ENCODE measurements at regions not wholly inside any gene's neighbourhood (a gene's known extent, or its start where the extent isn't known, plus 50 kb on each side); places are given as distances from the start of the nearest gene placed in this dataset.
"Not testable (repeated sequence)": the region's sequence is repeated elsewhere in the genome, so short reads cannot be mapped to it uniquely, and the experiment has no call there.

DNA sequence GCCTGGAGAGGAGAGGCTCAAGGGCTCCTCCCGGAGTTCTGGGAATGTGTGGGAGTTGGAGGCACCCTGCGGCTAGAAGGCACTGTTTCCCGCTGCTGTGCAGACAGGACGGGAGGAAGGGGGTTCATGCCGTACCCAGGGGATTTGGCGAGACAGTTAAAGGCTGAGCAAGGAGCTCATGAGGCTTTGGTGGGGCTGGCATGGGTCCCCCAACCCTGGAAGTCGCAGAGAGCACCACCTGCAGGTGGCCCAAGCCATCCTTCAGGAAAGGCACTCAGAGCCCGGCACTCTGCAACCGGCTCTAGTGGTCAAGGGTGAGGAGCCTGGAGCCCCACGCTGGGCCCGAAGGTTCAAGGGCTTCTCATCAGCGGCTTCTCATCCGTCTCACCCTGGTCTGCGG lies 138.2 kb downstream of the NPIPB11 start:
- H3K27ac Mint-ChIP-seq; H3K9me3 Mint-ChIP-seq; H3K36me3 Mint-ChIP-seq (ENCODE audit: low read depth); H3K4me3 Mint-ChIP-seq; H3K27me3 Mint-ChIP-seq (ENCODE audit: low read depth): not testable (repeated sequence)
- peaks cover 25% of the 10 kb centered on the region for H3K4me1 Mint-ChIP-seq

DNA sequence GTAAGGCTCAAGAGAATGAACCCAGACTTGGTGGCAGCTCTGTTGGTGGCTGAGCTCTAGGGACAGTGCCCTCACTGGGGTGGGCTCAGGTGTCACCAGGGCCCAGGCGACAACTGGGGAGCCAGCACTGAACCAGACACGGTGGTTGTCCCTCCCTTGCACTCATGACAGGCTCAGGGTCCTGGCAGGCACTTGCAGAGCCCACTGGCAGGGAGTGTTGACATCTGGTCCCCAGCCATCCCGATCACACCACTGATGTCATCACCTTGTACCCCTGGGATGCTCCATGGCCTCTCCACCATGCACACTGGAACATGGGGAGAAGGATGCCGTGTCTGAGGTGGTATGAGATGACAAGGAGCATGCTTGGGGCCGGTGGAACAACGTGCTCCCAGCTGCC lies 138.6 kb downstream of the NPIPB11 start:
- H3K4me3 Mint-ChIP-seq; H3K36me3 Mint-ChIP-seq (ENCODE audit: low read depth); H3K27me3 Mint-ChIP-seq (ENCODE audit: low read depth); H3K27ac Mint-ChIP-seq; H3K9me3 Mint-ChIP-seq: not testable (repeated sequence)
- peaks cover 29% of the 10 kb centered on the region for H3K4me1 Mint-ChIP-seq

DNA sequence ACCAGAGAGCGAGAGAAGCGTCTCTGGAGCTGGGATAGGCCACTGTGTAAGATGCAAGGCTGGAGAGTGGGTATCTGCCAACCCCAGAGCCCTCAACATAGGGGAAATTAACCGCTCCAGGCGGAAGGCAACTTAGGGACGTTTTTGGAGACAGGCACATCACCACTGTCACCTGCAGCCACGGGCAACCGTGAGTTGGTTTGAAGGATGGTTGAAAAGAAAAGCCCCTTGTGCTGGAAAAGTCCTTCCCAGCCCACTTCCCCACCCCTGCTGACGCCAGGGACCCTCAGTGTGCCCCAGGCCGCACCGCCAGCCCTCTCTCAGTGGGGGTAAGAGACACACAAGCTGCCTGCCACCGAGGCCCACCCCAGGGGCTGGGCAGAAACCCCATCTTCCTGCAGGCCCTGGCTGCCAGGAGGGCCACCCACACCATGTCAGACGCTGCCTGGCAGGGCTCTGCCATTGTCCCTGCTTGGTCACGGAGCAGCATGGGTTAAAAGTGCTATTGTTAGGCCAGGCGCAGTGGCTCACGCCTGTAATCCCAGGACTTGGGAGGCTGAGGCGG lies 139.4 kb downstream of the NPIPB11 start:
- H3K4me3 Mint-ChIP-seq; H3K36me3 Mint-ChIP-seq (ENCODE audit: low read depth); H3K9me3 Mint-ChIP-seq; H3K27me3 Mint-ChIP-seq (ENCODE audit: low read depth): not testable (repeated sequence)
- Mint-ChIP-seq H3K4me1 (peaks cover 35% of the 10 kb centered on the region), H3K27ac (peak overlapping the region; percentile 69 to 73 (median 72))

DNA sequence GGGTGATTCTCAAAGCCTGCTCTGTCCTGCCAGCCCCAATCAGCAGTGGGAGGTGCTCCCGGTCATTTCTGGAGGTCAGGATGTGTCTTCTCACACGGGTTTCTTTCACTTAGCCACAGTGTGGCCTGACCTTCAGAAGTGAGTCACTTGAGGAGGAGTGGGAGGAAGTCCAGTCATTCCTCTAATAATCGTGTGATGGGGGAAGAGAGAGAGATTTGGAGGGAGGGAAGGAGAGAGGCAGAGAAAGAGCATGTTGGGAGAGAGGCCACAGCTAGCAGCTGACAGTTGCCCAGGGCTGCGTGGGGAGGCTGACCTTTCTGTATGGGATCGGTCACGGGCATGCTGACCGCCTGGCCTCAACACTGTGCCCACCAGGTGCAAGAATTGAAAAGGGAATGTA lies 139.9 kb downstream of the NPIPB11 start:
- Mint-ChIP-seq H3K27ac (peak overlapping the region; percentile 69 to 73 (median 72)), H3K4me1 (peaks cover 35% of the 10 kb centered on the region)
- not testable (repeated sequence) for H3K27me3 Mint-ChIP-seq (ENCODE audit: low read depth); H3K36me3 Mint-ChIP-seq (ENCODE audit: low read depth); H3K9me3 Mint-ChIP-seq; H3K4me3 Mint-ChIP-seq

DNA sequence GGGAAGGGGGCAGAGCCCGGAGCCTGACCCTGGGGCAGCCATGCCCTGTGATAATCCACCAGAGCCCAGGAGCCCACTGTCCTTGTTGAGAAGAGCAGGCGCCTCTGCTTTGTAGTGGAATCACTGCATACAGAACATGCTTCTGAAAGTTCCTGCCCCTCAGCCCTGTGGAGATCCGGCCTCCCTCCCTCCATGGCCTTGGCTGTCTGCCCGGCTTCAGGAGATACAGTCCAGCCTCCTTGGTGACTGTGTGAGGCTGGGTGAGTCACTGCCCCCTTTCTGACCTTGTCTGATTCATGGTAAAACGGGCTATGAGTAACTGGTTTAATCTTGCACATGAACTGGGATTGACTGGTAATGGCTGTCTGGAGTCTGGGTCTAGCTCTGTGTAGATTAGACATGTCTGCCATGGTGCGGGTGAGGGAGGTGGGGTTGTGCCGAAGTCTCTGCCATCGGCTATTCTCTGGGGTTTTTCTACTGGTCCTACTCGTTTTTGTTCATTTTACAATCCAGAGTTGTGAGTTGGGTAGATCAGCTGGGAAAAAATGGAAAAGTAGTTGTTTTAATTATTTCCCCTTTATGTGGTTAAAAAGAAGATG lies 141.2 kb downstream of the NPIPB11 start:
- not testable (repeated sequence) for H3K36me3 Mint-ChIP-seq (ENCODE audit: low read depth); H3K4me3 Mint-ChIP-seq; H3K27me3 Mint-ChIP-seq (ENCODE audit: low read depth); H3K9me3 Mint-ChIP-seq
- peaks cover 36% of the 10 kb centered on the region for H3K4me1 Mint-ChIP-seq
- H3K27ac Mint-ChIP-seq = peak overlapping the region in 2 of 3 experiments; percentile 77 to 94

DNA sequence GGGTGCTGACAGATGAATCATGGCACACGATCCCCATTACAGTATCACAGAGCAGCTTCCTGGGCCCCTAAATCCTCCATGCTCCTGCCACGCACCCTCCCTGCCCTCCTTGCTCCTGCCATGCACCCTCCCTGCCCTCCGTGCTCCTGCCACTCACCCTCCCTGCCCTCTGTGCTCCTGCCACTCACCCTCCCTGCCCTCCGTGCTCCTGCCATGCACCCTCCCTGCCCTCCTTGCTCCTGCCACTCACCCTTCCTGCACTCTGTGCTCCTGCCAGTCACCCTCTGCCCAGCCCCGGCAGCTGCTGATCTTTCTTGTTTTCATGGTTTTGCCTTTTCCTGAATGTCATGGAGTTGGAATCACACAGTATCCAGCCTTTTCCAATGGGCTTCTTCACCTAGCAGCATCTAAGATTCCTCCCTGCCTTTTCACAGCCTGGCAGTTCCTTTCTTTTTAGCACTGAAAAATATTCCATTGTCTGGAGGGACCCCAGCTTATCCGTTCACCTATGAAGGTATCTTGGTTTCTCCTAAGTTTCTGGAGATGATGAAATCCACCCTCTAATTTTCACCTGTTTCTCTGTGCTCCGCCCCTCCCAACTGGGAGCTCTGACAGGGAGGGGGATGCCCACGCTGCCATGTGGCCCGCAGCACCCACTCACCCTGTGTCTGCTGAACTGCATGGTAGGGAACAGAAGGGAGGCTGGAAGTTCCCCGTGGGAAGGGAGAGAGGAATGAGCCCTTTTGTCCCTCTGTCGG lies 142.3 kb downstream of the NPIPB11 start:
- peak overlapping the region; percentile 59 to 94 (median 77) for H3K27ac Mint-ChIP-seq
- H3K4me3 Mint-ChIP-seq = peak overlapping the region in 2 of 3 experiments; percentile 34 to 54
- H3K27me3 Mint-ChIP-seq (ENCODE audit: low read depth); H3K9me3 Mint-ChIP-seq; H3K36me3 Mint-ChIP-seq (ENCODE audit: low read depth): not testable (repeated sequence)
- peaks cover 39% of the 10 kb centered on the region for H3K4me1 Mint-ChIP-seq

DNA sequence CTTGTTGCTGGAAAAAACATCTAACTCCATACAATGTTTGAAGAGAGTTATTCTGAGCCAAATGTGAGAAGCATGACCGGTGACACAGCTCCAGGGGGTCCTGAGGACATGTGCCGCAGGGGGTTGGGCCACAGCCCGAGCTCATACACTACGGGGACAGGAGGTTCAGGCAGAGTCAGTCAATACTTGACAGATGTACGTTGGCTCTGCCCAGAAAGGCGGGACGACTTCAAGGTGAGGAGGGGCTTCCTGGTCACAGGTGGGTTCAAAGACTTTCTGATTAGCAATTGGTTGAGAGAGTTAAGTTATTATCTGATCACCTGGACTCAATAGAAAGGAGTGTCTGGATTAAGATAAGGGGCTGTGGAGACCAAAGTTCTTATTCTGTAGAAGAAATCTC lies 143.8 kb downstream of the NPIPB11 start:
- not testable (repeated sequence) for H3K36me3 Mint-ChIP-seq (ENCODE audit: low read depth); H3K9me3 Mint-ChIP-seq; H3K27me3 Mint-ChIP-seq (ENCODE audit: low read depth)
- Mint-ChIP-seq H3K4me3 (peak overlapping the region in 2 of 3 experiments; percentile 23 to 27), H3K27ac (peak overlapping the region; percentile 82 to 97 (median 92)), H3K4me1 (peaks cover 51% of the 10 kb centered on the region)

DNA sequence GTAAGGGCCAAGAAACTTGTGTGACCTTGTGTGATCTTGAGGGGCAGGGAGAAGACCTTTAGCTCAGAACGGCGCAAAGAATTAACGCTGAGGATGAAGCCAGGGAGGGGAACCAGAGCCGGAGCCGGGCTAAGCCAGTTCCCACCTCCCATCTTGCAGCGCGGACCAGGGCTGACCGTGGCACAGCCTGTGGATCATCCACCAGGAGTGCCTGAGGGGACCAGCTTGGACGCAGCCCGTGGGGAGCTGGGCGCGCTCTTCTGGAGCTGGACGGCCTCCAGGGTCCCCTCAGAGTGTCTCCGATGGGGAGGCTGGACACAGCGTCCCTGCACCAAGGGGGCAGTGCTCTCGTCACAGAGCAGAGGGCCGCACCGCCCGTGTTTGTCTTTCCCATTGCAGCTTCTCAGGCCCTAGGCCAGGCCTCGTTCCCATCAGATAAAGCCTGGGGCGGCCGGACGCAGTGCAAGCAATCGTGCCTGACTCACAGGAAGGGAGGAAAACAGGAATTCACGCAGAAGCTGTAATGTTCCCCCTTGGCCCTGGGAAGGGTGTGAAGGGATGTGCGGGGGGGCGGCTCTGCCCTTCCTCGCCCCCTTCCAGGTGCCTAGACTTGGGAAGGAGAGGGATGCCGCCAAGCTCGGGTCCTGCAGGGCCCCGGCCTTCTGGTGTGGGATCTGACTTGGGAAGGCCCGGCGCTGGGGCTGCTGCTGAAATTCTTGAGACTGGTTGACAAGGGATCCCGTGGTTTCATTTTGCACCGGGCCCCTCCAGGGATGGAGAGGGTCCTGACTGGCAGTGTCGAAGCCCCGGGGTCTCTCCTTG lies 144.9 kb downstream of the NPIPB11 start:
- H3K36me3 Mint-ChIP-seq (ENCODE audit: low read depth); H3K9me3 Mint-ChIP-seq; H3K27me3 Mint-ChIP-seq (ENCODE audit: low read depth): not testable (repeated sequence)
- peak overlapping the region in 1 of 3 experiments; percentile 35 for H3K4me3 Mint-ChIP-seq
- H3K27ac Mint-ChIP-seq = peak overlapping the region; percentile 85 to 93 (median 91)
- H3K4me1 Mint-ChIP-seq = peaks cover 53% of the 10 kb centered on the region

DNA sequence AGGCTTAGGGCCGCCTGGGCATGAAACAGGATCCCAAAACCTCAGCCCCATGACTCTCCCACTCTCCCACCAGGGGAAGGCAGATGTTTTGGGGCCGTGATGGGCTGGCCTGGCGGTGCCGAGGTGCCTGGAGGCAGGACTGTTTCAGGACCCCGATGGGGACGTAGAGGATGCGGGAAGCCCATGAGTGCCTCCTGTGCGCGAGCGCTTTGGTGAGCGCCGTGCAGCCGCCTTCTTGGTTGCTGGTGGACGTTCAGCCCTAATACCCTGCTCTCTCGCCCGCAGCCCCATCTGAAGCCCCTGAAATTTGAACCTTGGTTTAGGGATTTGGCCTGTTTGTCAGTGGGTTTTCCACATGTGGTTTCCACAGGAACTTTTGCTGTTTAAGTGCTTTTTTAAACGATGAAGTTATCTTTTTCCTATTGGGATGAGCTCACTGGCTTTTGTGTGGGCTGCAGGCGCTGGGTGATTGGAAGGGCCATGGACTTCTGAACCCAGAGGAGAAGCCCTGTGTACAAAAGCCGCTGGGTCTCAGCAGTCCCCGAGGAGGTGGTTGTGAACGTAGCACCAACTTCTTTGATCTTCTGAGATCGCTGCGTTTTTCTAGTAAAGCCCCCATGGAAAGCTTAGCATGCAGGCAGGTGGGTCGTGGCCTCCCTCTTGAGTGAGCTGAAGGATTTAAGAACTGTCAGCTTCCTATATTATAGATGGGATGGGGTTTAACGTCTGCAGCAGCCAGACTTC lies 145.7 kb downstream of the NPIPB11 start:
- not testable (repeated sequence) for H3K36me3 Mint-ChIP-seq (ENCODE audit: low read depth)
- H3K27ac Mint-ChIP-seq = peak overlapping the region; percentile 85 to 93 (median 91)
- H3K4me1 Mint-ChIP-seq = peaks cover 53% of the 10 kb centered on the region

DNA sequence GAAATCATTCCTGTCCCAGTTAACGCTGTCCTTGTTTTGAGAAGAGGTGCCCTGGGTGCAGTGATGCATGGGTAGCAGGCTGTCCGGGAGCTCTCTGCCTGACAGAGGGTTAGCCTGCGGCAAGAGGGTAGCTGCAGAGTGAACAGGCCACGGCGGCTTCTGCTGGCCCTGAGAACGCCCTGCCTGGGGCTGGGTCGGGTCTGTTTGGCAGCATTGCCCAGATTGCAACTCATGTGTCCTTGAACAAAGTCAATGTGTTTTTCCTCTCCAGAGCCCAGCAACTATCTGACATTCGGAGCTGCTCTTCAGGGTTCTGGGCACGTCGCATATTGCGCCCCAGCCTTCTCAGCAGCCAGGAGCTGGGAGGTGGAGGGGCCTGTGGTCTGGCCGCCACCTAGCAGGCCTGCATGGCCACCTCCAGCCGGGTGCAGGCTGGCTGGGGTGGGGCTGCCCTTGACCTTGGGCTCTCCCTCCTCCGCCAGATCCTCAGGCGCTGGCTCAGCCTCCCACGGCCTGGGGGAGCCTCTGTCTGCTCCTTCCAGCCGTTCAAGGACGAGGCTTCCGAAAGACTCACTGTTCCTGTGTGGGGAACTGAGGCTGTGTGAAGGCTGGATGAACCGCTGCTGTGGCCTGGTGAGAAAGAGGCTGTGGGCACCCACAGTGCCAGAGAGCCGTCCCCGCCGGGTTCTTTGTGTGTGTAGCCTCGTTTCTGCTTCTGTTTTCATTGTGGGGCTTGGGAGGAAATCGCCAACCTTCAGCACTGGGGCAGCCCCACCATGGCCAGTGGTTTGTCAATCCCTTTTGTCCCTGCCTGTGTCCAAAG lies 146.7 kb downstream of the NPIPB11 start:
- H3K27me3 Mint-ChIP-seq (ENCODE audit: low read depth); H3K9me3 Mint-ChIP-seq; H3K4me3 Mint-ChIP-seq; H3K36me3 Mint-ChIP-seq (ENCODE audit: low read depth): not testable (repeated sequence)
- Mint-ChIP-seq H3K4me1 (peaks cover 56% of the 10 kb centered on the region), H3K27ac (peak overlapping the region; percentile 11 to 68 (median 38))

More for the DNA sequence above, 145.7 kb downstream of the NPIPB11 start:
- not testable (repeated sequence) for H3K9me3 Mint-ChIP-seq; H3K27me3 Mint-ChIP-seq (ENCODE audit: low read depth)
- H3K4me3 Mint-ChIP-seq = peak overlapping the region in 1 of 3 experiments; percentile 35

DNA sequence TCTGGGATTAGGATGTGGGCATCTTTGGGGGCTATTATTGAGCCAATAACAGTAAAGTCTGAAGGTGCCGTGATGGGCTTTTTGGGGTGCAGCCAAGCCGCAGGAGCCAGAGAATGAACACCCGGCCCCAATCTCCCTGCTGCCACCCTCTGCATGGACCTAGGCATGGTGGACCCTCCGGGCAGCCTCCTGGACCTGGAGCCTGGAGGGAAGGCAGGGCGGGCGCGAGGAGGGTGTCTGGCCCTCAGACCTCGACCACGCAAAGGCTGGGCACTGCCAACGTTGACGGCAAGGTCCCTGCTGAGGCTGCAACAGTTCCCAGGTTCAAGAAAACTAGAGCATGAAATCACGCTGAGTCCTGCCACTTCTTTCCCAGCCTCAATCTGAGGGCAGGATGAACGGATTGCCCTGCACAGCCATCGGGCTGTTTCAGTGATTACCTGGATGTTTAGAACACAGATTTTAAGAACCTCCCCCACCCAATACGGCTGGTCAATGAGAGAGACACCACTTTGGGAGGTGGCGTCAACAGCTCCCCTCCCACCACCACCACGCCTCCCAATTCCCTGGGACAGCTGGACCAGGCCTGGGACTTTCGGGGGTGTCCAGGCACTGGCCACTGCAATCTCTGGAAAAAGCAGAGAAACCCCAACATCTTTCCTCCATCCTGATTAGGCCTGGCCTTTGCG lies 147.4 kb downstream of the NPIPB11 start:
- H3K4me3 Mint-ChIP-seq; H3K9me3 Mint-ChIP-seq; H3K36me3 Mint-ChIP-seq (ENCODE audit: low read depth); H3K27me3 Mint-ChIP-seq (ENCODE audit: low read depth): not testable (repeated sequence)
- Mint-ChIP-seq H3K27ac (peak overlapping the region; percentile 11 to 68 (median 13)), H3K4me1 (peaks cover 48% of the 10 kb centered on the region)
